Activated B cell treated with CpG ODN at 0.5 μM for 24 hours (primary cell): ENCODE measurements at regions not wholly inside any gene's neighbourhood (a gene's known extent, or its start where the extent isn't known, plus 50 kb on each side); places are given as distances from the start of the nearest gene placed in this dataset.

Experiments used
- ATAC-seq: fragments of 200-7000 bp; cut with Tn5 transposase; one replicate; pipeline ENCODE4 v1.10.0; 2021; ENCODE audit warnings: low read depth, mild to moderate bottlenecking, moderate library complexity
- CTCF ChIA-PET: fragments of 350-600 bp; sonication (Branson Sonifier 250); formaldehyde crosslinking; loops from one replicate; lab custom pipeline; 2021; ENCODE audit warnings: antibody characterized with exemption; lab: Charles Lee
- POLR2A ChIA-PET: fragments of 350-600 bp; sonication (Branson Sonifier 250); formaldehyde crosslinking; loops from one replicate; lab custom pipeline; 2021; ENCODE audit warnings: antibody characterized with exemption; lab: Charles Lee
- DNase-seq: peaks from one replicate; pipeline ENCODE4 v3.0.0; 2022
- H3K27ac Mint-ChIP-seq: one replicate; pipeline ENCODE4 v1.8.0; 2020; ENCODE audit warnings: mixed read lengths
- H3K27me3 Mint-ChIP-seq: one replicate; pipeline ENCODE4 v1.8.0; 2021; ENCODE audit warnings: mixed read lengths
- H3K36me3 Mint-ChIP-seq: one replicate; pipeline ENCODE4 v1.8.0; 2021; ENCODE audit warnings: low read depth, mixed read lengths
- H3K4me1 Mint-ChIP-seq: one replicate; pipeline ENCODE4 v1.8.0; 2021; ENCODE audit warnings: mixed read lengths
- H3K4me3 Mint-ChIP-seq: one replicate; pipeline ENCODE4 v1.8.0; 2020; ENCODE audit warnings: mild to moderate bottlenecking, mixed read lengths
- H3K9me3 Mint-ChIP-seq: one replicate; pipeline ENCODE4 v1.8.0; 2020; ENCODE audit warnings: mixed read lengths
- CTCF ChIP-seq: fragments of 200-600 bp; IDR thresholded peaks from one replicate; pipeline ENCODE4 v1.8.0; 2022; ENCODE audit warnings: antibody characterized with exemption, mild to moderate bottlenecking
- intact Hi-C: fragments of 100-400 bp; cut with micrococcal nuclease; formaldehyde crosslinking; loops from one replicate; pipeline ENCODE4 v1.15.1; 2024

- ATAC-seq = no peak
- Mint-ChIP-seq H3K9me3 (peaks cover 6% of the 10 kb centered on the region), H3K27me3 (no peaks in the 10 kb centered on the region), H3K4me1 (no peaks in the 10 kb centered on the region), H3K4me3 (no peak overlapping the region), H3K36me3 (no peaks in the 10 kb centered on the region), H3K27ac (no peak overlapping the region)
- CTCF ChIA-PET = no interaction called here
- no peak for TF ChIP-seq CTCF
- POLR2A ChIA-PET = no interaction called here
- no peak for DNase-seq
- intact Hi-C loops = no loop called here
These were observed 110.0 kb upstream of the IGFBP7 start for GRCh38 chr4:57220172-57220571.

- no peak for ATAC-seq
- TF ChIP-seq CTCF = no peak
- ChIA-PET CTCF (no interaction called here), POLR2A (no interaction called here)
- no peak for DNase-seq
- Mint-ChIP-seq H3K36me3 (no peaks in the 10 kb centered on the region), H3K27ac (no peak overlapping the region), H3K9me3 (peaks cover 6% of the 10 kb centered on the region), H3K27me3 (no peaks in the 10 kb centered on the region), H3K4me3 (no peak overlapping the region), H3K4me1 (no peaks in the 10 kb centered on the region)
- intact Hi-C loops = no loop called here
These were observed 109.2 kb upstream of the IGFBP7 start for GRCh38 chr4:57219431-57219830.

- no peak for ATAC-seq
- Mint-ChIP-seq H3K36me3 (no peaks in the 10 kb centered on the region), H3K4me3 (no peak overlapping the region), H3K9me3 (peaks cover 6% of the 10 kb centered on the region), H3K27me3 (no peaks in the 10 kb centered on the region), H3K27ac (no peak overlapping the region), H3K4me1 (no peaks in the 10 kb centered on the region)
- CTCF ChIA-PET = no interaction called here
- intact Hi-C loops = no loop called here
- TF ChIP-seq CTCF = no peak
- DNase-seq = no peak
- POLR2A ChIA-PET = no interaction called here
These were observed 104.6 kb upstream of the IGFBP7 start for GRCh38 chr4:57214654-57215411.

GRCh38 chr4:57211131-57211530 is 100.9 kb upstream of the IGFBP7 start:
- TF ChIP-seq CTCF = no peak
- no peak for ATAC-seq
- Mint-ChIP-seq H3K27ac (no peak overlapping the region), H3K36me3 (no peaks in the 10 kb centered on the region), H3K27me3 (no peaks in the 10 kb centered on the region), H3K4me3 (no peak overlapping the region), H3K4me1 (no peaks in the 10 kb centered on the region), H3K9me3 (no peaks in the 10 kb centered on the region)
- CTCF ChIA-PET = no interaction called here
- intact Hi-C loops = no loop called here
- no peak for DNase-seq
- POLR2A ChIA-PET = no interaction called here

- intact Hi-C loops = no loop called here
- CTCF ChIA-PET = no interaction called here
These were observed 96.0 kb upstream of the IGFBP7 start for GRCh38 chr4:57206172-57206571.

More at GRCh38 chr4:57206172-57206571, 96.0 kb upstream of the IGFBP7 start:
- DNase-seq = no peak
- no peaks in the 10 kb centered on the region for H3K36me3 Mint-ChIP-seq
- POLR2A ChIA-PET = no interaction called here
- peaks cover 2% of the 10 kb centered on the region for H3K27me3 Mint-ChIP-seq
- H3K9me3 Mint-ChIP-seq = no peaks in the 10 kb centered on the region
- H3K4me3 Mint-ChIP-seq = no peak overlapping the region
- no peak for ATAC-seq
- no peaks in the 10 kb centered on the region for H3K4me1 Mint-ChIP-seq
- no peak for TF ChIP-seq CTCF
- H3K27ac Mint-ChIP-seq = no peak overlapping the region
